ENCODE measurements at regions not wholly inside any gene's neighbourhood (a gene's known extent, or its start where the extent isn't known, plus 50 kb on each side); places are given as distances from the start of the nearest gene placed in this dataset.

- DNase-seq (ENCODE audit: extremely low read depth, low read depth) = no peak
Measured at GRCh38 chr9:32253731-32254130, 130.7 kb upstream of the ACO1 start.

GRCh38 chr9:32255026-32255425 lies 129.4 kb upstream of the ACO1 start:
- no peak for DNase-seq (ENCODE audit: extremely low read depth, low read depth)
- TF ChIP-seq CTCF (IDR thresholded peaks at IDR 0.05; ENCODE audit: low read depth, low read length) = no peak

More at GRCh38 chr9:32253731-32254130, 130.7 kb upstream of the ACO1 start:
- TF ChIP-seq CTCF (IDR thresholded peaks at IDR 0.05; ENCODE audit: low read depth, low read length) = no peak

DNA sequence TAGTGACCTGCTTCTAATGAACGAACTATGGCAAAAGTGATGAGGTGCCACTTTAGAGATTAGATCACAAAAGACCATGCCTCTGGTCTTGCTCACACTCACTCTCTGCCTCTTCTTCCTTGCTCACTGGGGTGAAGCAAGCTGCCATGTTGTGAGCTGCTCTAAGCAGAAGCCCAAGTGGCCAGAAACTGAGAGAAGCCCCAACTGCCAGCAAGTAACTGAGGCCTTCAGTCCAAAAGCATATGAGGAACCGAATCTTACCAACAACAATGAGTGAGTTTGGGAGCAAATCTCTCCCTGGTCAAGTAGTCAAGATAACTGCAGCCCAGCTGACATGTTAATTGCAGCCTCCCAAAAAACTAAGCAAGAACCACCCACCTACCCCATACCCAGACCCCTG lies 126.0 kb upstream of the ACO1 start:
- DNase-seq (ENCODE audit: extremely low read depth, low read depth) = no peak
- no peak for TF ChIP-seq CTCF (IDR thresholded peaks at IDR 0.05; ENCODE audit: low read depth, low read length)

- no peak for DNase-seq (ENCODE audit: extremely low read depth, low read depth)
- no peak for TF ChIP-seq CTCF (IDR thresholded peaks at IDR 0.05; ENCODE audit: low read depth, low read length)
Measured at GRCh38 chr9:32260151-32260862, 124.1 kb upstream of the ACO1 start.

DNA sequence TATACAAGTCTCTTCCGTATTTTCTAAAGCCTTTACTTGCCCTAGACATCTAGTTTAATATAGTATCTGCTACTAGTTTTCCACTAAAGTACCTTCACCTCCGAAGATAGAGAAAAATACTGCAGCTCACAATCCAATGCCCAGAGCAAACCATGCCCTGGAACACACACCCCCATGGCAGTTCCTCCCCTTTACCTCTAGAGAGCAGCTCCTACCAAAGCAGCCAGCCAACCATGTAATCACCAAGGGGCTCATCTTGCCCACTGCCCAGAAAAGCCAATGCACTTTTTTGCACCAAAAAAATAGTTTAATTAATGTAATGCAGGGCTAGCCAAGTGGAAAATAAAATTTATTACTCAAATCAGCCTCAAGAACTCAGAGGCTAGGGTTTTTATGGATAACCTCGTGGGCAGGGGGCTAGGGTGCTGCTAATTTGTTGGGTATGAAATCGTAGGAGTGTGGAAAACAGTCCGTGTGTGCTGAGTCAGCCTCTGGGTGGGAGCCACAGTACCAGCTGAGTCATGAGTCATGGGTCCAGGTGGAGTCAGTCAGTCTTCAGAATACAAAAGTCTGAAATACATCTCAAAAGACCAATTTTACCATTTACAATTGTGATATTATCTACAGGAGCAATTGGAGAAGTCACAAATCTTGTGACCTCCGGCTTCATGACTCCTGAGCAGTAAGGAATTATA lies 120.1 kb upstream of the ACO1 start:
- DNase-seq (ENCODE audit: extremely low read depth, low read depth) = no peak
- no peak for TF ChIP-seq CTCF (IDR thresholded peaks at IDR 0.05; ENCODE audit: low read depth, low read length)

DNA sequence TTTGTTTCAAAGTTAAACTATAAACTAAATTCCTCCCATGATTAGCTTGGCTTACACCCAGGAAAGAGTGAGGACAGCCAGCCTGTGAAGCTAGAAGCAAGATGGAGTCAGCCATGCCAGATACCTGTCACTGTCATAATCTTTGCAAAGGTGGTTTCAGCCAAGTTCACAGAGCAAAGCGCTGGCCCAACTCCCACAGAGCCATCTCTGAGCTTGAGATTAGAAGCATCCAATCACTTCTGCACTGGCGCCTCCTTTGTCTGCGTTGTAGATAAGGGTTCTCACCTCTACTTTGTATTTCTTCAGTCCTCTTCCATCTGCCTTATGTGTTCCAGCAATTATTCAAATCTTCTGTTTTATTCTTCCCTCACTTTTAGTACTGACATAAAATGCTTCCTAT lies 119.4 kb upstream of the ACO1 start:
- TF ChIP-seq CTCF (IDR thresholded peaks at IDR 0.05; ENCODE audit: low read depth, low read length) = no peak
- no peak for DNase-seq (ENCODE audit: extremely low read depth, low read depth)

DNA sequence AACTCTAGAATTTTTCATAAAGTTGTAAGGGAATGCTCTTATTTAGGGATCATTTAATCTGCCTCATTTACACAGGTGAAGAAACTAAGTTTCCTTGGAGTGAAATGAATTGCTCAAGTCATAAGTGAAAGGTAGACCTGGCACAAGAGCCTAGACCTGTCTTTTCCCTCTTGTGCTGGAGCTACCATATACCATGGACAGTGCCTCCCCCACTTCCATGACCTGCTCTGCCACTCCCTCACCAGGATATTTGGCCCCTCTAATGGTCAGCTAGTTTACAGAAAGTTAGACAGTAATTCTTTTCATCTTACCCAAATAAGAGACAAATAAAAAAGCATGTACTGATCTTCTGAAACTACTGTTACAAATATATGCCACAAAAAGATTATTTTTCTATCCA lies 105.5 kb upstream of the ACO1 start:
- TF ChIP-seq CTCF (IDR thresholded peaks at IDR 0.05; ENCODE audit: low read depth, low read length) = no peak
- no peak for DNase-seq (ENCODE audit: extremely low read depth, low read depth)

Data from AG09319 (cell line).